Fibroblast of lung (primary cell): ENCODE measurements at regions not wholly inside any gene's neighbourhood (a gene's known extent, or its start where the extent isn't known, plus 50 kb on each side); places are given as distances from the start of the nearest gene placed in this dataset.
"Not testable (repeated sequence)": the region's sequence is repeated elsewhere in the genome, so short reads cannot be mapped to it uniquely, and the experiment has no call there.

Experiments
- DNase-seq, 2 donors: peaks; one replicate each; pipeline versions ENCODE4 v3.0.0 to v3.0.0-alpha.2; 2010; ENCODE audit warnings: low read depth in 2 of 2
- H2AFZ ChIP-seq: 2 replicates; pipeline ENCODE4 v1.5.1; 2012; ENCODE audit warnings: low read length, control low read depth, inconsistent platforms
- H3K27ac ChIP-seq: 2 replicates; pipeline ENCODE4 v1.5.1; 2011; ENCODE audit warnings: low read length, control low read depth; ENCODE audit not compliant: insufficient read depth
- H3K27me3 ChIP-seq: 2 replicates; pipeline ENCODE4 v1.5.1; 2011; ENCODE audit warnings: mild to moderate bottlenecking, low read length; ENCODE audit not compliant: control insufficient read depth, insufficient read depth
- H3K36me3 ChIP-seq: 2 replicates; pipeline ENCODE4 v1.5.1; 2011; ENCODE audit warnings: low read length; ENCODE audit not compliant: control insufficient read depth, insufficient read depth
- H3K4me1 ChIP-seq: 2 replicates; pipeline ENCODE4 v1.5.1; 2011; ENCODE audit warnings: low read length; ENCODE audit not compliant: control insufficient read depth, insufficient read depth; ENCODE audit errors: extremely low read depth
- H3K4me2 ChIP-seq: 2 replicates; pipeline ENCODE4 v1.5.1; 2011; ENCODE audit warnings: low read length, control low read depth; ENCODE audit not compliant: insufficient read depth; ENCODE audit errors: extremely low read depth
- H3K4me3 ChIP-seq, 4 experiments: fragments of 200-600 bp in 1 of 4; sonication (generic) in 1 of 4; replicated peaks in 1 of 4; 2 replicates each; pipeline ENCODE4 v1.5.1; 2011 to 2016; ENCODE audit warnings: low read length in 4 of 4, low read depth in 3 of 4, mild to moderate bottlenecking in 3 of 4, control low read depth in 2 of 4, inconsistent platforms in 1 of 4, mixed read lengths in 1 of 4; ENCODE audit not compliant: insufficient read depth in 1 of 4; ENCODE audit errors: control extremely low read depth in 1 of 4
- H3K79me2 ChIP-seq: 2 replicates; pipeline ENCODE4 v1.5.1; 2012; ENCODE audit warnings: mild to moderate bottlenecking, low read length, inconsistent platforms; ENCODE audit not compliant: control insufficient read depth, insufficient read depth
- H3K9ac ChIP-seq: 2 replicates; pipeline ENCODE4 v1.5.1; 2011; ENCODE audit warnings: mild to moderate bottlenecking, low read length, control low read depth; ENCODE audit not compliant: insufficient read depth
- H3K9me3 ChIP-seq: 2 replicates; pipeline ENCODE4 v1.5.1; 2012; ENCODE audit warnings: low read depth, low read length; ENCODE audit not compliant: control insufficient read depth, insufficient read depth
- H4K20me1 ChIP-seq: 2 replicates; pipeline ENCODE4 v1.5.1; 2011; ENCODE audit warnings: low read length; ENCODE audit not compliant: control insufficient read depth, insufficient read depth; ENCODE audit errors: extremely low read depth
- CTCF ChIP-seq, 2 donors: IDR thresholded peaks in 1 of 2; conservative IDR thresholded peaks in 1 of 2; 1 replicate in 1 of 2; 2 replicates in 1 of 2; pipeline ENCODE4 v1.5.1; 2011 to 2012; ENCODE audit warnings: low read length in 2 of 2, control low read depth in 1 of 2, inconsistent platforms in 1 of 2, low read depth in 1 of 2, mild to moderate bottlenecking in 1 of 2
- EZH2 ChIP-seq: IDR thresholded peaks from 2 replicates; pipeline ENCODE4 v1.5.1; 2012; ENCODE audit warnings: low read length, control low read depth, mild to moderate bottlenecking; ENCODE audit errors: missing control alignments

- no peaks in the 10 kb centered on the region for H4K20me1 ChIP-seq
- H3K27me3 ChIP-seq: no peaks in the 10 kb centered on the region
- H3K9ac ChIP-seq: no peak overlapping the region
- no peak for TF ChIP-seq EZH2
- TF ChIP-seq CTCF (conservative IDR thresholded peaks at IDR 0.05 in 1 of 2, IDR thresholded peaks at IDR 0.05 in 1 of 2; ENCODE audit: low read depth in 1 of 2, low read length in 2 of 2): no peak
- no peak for DNase-seq
- no peak overlapping the region for H3K27ac ChIP-seq
- H3K4me1 ChIP-seq: no peaks in the 10 kb centered on the region
- H3K4me3 ChIP-seq: no peak overlapping the region
- H3K4me2 ChIP-seq: no peak overlapping the region
- H2AFZ ChIP-seq: no peak overlapping the region
- no peaks in the 10 kb centered on the region for H3K36me3 ChIP-seq
- H3K9me3 ChIP-seq: no peaks in the 10 kb centered on the region
- H3K79me2 ChIP-seq: no peaks in the 10 kb centered on the region
Observed at GRCh38 chrX:102849396-102849795, 87.7 kb upstream of the RAB40AL start.

GRCh38 chrX:102858826-102859549 lies 78.1 kb upstream of the RAB40AL start:
- H3K27me3 ChIP-seq, H4K20me1 ChIP-seq, H2AFZ ChIP-seq, H3K4me3 ChIP-seq, H3K79me2 ChIP-seq, H3K4me1 ChIP-seq, H3K4me2 ChIP-seq, H3K36me3 ChIP-seq, H3K9me3 ChIP-seq, H3K27ac ChIP-seq, H3K9ac ChIP-seq: not testable (repeated sequence)
- DNase-seq: peak in 1 of 2 donors; percentile 42

- H4K20me1 ChIP-seq: no peaks in the 10 kb centered on the region
- H2AFZ ChIP-seq: no peak overlapping the region
- no peaks in the 10 kb centered on the region for H3K36me3 ChIP-seq
- H3K4me2 ChIP-seq: no peak overlapping the region
- H3K4me1 ChIP-seq: no peaks in the 10 kb centered on the region
- no peaks in the 10 kb centered on the region for H3K27me3 ChIP-seq
- DNase-seq: no peak
- TF ChIP-seq EZH2: no peak
- TF ChIP-seq CTCF (conservative IDR thresholded peaks at IDR 0.05 in 1 of 2, IDR thresholded peaks at IDR 0.05 in 1 of 2; ENCODE audit: low read depth in 1 of 2, low read length in 2 of 2): no peak
- H3K9me3 ChIP-seq: no peaks in the 10 kb centered on the region
- no peak overlapping the region for H3K9ac ChIP-seq
- H3K79me2 ChIP-seq: no peaks in the 10 kb centered on the region
- H3K4me3 ChIP-seq: no peak overlapping the region
- H3K27ac ChIP-seq: no peak overlapping the region
Observed at GRCh38 chrX:102859550-102859871, 77.6 kb upstream of the RAB40AL start.
